ENCODE measurements at regions not wholly inside any gene's neighbourhood (a gene's known extent, or its start where the extent isn't known, plus 50 kb on each side); places are given as distances from the start of the nearest gene placed in this dataset.
"Not testable (repeated sequence)": the region's sequence is repeated elsewhere in the genome, so short reads cannot be mapped to it uniquely, and the experiment has no call there.

DNA sequence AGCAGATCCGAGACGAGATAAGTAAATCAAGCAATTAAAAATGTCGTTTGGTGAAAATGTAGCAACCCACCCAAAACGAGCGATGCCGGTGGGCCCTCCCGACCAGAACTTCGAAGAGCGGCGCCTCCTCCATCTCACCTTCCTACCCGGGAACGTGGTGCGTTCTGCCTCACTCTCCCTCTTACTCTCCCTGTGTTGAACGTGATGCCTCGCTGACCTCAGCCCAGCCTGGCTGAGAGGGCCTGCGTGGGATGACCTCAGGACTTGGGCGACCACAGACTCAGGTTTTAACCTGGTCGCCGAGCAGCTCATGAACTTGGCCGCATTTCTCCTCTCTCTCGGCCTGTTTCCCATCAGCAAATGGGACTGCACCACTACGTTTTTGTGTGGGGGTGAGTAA lies 69.7 kb upstream of the RPL38 start:
- POLR2A ChIA-PET, result no interaction called here
- no TSS peak for BruUV-seq (replicated peaks)
- Histone ChIP-seq H3K9me3 (ENCODE audit: control insufficient read depth in 1 of 2, insufficient read depth in 1 of 2, low read depth in 1 of 2, low read length in 2 of 2) (no peaks in the 10 kb centered on the region), H3K9me2 (ENCODE audit: insufficient read depth) (no peaks in the 10 kb centered on the region), H3K27me3 (ENCODE audit: insufficient read depth, low read length) (peaks cover 32% of the 10 kb centered on the region), H3K4me3 (replicated peaks in 1 of 2; ENCODE audit: low read depth in 1 of 2, low read length in 2 of 2) (no peak overlapping the region), H4K20me1 (ENCODE audit: insufficient read depth) (no peaks in the 10 kb centered on the region), H3K4me1 (ENCODE audit: control insufficient read depth in 1 of 2, insufficient read depth in 2 of 2, low read length in 2 of 2) (no peaks in the 10 kb centered on the region), H3K79me2 (ENCODE audit: insufficient read depth, low read length) (no peaks in the 10 kb centered on the region), H3K9ac (ENCODE audit: low read length) (no peak overlapping the region), H3K27ac (ENCODE audit: low read depth, low read length) (no peak overlapping the region), H3K4me2 (ENCODE audit: low read length) (no peak overlapping the region), H3K36me3 (ENCODE audit: control insufficient read depth in 1 of 2, insufficient read depth in 2 of 2, low read length in 2 of 2) (no peaks in the 10 kb centered on the region), H2AFZ (ENCODE audit: low read depth, low read length, poor library complexity, severe bottlenecking) (no peak overlapping the region)
- CTCF ChIA-PET, result no interaction called here
- RAD21 ChIA-PET (ENCODE audit: low non-redundant PET in 1 of 2, low total read pairs in 2 of 2, uncharacterized antibody in 2 of 2, unreplicated experiment in 2 of 2), result no interaction called here
- DNase-seq (ENCODE audit: low read depth, low spot score) (no peak), ATAC-seq (no peak)
- TF ChIP-seq ZFX (IDR thresholded peaks at IDR 0.05) (no peak), CBX3 (IDR thresholded peaks at IDR 0.05; ENCODE audit: low read depth) (no peak), TCF7L2 (IDR thresholded peaks at IDR 0.05; ENCODE audit: borderline replicate concordance, extremely low read depth, insufficient read depth, insufficient read length) (no peak), SIN3A (IDR thresholded peaks at IDR 0.05; ENCODE audit: low read depth) (no peak), SP1 (IDR thresholded peaks at IDR 0.05; ENCODE audit: low read depth) (no peak), FOSL1 (IDR thresholded peaks at IDR 0.05; ENCODE audit: low read depth) (no peak), YY1 (IDR thresholded peaks at IDR 0.05; ENCODE audit: extremely low read depth, insufficient replicate concordance, low read depth, low read length) (no peak), ZNF274 (IDR thresholded peaks at IDR 0.05; ENCODE audit: low read depth, low read length) (no peak), CEBPB (IDR thresholded peaks at IDR 0.05; ENCODE audit: low read depth) (no peak), JUND (IDR thresholded peaks at IDR 0.05) (no peak)
- TF ChIP-seq, protein P1, sequence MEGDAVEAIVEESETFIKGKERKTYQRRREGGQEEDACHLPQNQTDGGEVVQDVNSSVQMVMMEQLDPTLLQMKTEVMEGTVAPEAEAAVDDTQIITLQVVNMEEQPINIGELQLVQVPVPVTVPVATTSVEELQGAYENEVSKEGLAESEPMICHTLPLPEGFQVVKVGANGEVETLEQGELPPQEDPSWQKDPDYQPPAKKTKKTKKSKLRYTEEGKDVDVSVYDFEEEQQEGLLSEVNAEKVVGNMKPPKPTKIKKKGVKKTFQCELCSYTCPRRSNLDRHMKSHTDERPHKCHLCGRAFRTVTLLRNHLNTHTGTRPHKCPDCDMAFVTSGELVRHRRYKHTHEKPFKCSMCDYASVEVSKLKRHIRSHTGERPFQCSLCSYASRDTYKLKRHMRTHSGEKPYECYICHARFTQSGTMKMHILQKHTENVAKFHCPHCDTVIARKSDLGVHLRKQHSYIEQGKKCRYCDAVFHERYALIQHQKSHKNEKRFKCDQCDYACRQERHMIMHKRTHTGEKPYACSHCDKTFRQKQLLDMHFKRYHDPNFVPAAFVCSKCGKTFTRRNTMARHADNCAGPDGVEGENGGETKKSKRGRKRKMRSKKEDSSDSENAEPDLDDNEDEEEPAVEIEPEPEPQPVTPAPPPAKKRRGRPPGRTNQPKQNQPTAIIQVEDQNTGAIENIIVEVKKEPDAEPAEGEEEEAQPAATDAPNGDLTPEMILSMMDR (IDR thresholded peaks at IDR 0.05 in 2 of 3, conservative IDR thresholded peaks at IDR 0.05 in 1 of 3; ENCODE audit: borderline replicate concordance in 1 of 3, insufficient read depth in 1 of 3, low read depth in 2 of 3, low read length in 2 of 3), result no peak
- intact Hi-C loops (cut with micrococcal nuclease), result no loop called here

DNA sequence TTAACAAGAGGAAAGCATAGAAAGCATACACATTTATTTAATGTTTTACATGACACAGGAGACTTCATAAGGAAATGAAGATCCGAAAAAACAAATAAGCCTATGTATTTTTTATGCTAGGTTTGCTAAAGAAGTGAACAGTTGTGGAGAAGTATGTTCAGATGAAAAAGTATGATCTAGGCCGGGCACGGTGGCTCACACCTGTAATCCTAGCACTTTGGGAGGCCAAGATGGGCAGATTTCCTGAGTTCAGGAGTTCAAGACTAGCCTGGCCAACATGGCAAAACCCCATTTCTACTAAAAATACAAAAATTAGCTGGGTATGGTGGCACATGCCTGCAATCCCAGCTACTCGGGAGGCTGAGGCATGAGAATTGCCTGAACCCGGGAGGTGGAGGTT lies 69.2 kb upstream of the RPL38 start:
- RAD21 ChIA-PET (ENCODE audit: low non-redundant PET in 1 of 2, low total read pairs in 2 of 2, uncharacterized antibody in 2 of 2, unreplicated experiment in 2 of 2); H3K4me1 ChIP-seq (ENCODE audit: control insufficient read depth in 1 of 2, insufficient read depth in 2 of 2, low read length in 2 of 2); H3K27ac ChIP-seq (ENCODE audit: low read depth, low read length); ATAC-seq; H3K36me3 ChIP-seq (ENCODE audit: control insufficient read depth in 1 of 2, insufficient read depth in 2 of 2, low read length in 2 of 2); BruUV-seq (replicated peaks); H3K79me2 ChIP-seq (ENCODE audit: insufficient read depth, low read length); H4K20me1 ChIP-seq (ENCODE audit: insufficient read depth); H3K9me2 ChIP-seq (ENCODE audit: insufficient read depth); H3K9me3 ChIP-seq (ENCODE audit: control insufficient read depth in 1 of 2, insufficient read depth in 1 of 2, low read depth in 1 of 2, low read length in 2 of 2); H3K4me3 ChIP-seq (replicated peaks in 1 of 2; ENCODE audit: low read depth in 1 of 2, low read length in 2 of 2); H3K4me2 ChIP-seq (ENCODE audit: low read length); intact Hi-C loops (cut with micrococcal nuclease); POLR2A ChIA-PET; H2AFZ ChIP-seq (ENCODE audit: low read depth, low read length, poor library complexity, severe bottlenecking); CTCF ChIA-PET; H3K9ac ChIP-seq (ENCODE audit: low read length); DNase-seq (ENCODE audit: low read depth, low spot score): not testable (repeated sequence)
- H3K27me3 ChIP-seq (ENCODE audit: insufficient read depth, low read length), result peaks cover 31% of the 10 kb centered on the region

Data from HCT116 (cell line).